ENCODE measurements at regions not wholly inside any gene's neighbourhood (a gene's known extent, or its start where the extent isn't known, plus 50 kb on each side); places are given as distances from the start of the nearest gene placed in this dataset.

DNA sequence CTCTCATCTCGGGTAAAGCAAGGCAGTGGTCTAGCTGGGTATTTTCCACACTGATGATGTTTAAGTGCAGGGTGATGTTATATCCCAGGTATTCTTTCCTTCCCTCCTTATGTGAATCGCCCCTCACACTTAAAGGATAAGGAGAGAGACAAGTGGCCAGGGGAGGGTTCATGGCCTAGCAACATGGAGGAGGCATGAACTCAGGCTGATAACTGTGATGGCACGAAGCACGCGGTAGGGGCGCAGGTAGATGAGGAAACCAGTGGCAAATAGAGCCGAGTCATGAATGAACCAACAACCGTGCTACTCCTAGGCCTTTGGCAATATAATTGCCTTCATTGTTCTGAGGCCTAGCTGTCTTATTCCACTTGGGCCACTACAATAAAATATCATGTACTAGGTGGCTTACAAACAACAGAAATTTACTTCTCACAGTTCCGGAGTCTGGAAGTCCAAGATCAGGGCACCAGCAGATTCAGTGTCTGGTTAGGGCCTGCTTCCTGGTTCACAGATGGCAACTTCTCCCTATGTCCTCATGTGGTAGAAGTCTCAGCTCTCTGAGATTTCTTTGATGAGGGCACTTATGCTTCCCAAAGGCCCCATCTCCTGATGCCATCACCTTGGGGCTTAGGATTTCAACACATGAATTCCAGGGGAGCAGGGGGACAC lies 56.0 kb upstream of the PIK3CG start:
- DNase-seq (ENCODE audit: low spot score): no peak

DNA sequence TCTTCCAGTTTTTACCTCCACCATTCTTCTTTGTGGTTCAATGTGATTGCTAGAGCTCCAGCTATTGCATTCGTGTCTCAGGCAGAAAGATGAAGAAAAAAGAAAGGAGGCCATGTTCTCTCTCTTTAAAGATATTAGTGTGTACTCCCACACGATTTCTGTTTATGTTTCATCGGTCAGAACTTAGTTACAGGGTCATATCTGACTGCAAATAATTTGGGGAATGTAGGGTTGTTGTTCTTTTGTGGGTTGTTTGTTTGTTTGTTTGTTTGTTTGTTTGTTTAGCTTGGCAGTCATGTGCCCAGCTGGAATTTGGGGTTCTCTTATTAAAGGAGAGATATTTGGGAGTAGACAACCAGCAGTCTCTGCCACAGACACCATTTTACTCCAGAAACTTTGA lies 53.6 kb upstream of the PIK3CG start:
- DNase-seq (ENCODE audit: low spot score): no peak

DNA sequence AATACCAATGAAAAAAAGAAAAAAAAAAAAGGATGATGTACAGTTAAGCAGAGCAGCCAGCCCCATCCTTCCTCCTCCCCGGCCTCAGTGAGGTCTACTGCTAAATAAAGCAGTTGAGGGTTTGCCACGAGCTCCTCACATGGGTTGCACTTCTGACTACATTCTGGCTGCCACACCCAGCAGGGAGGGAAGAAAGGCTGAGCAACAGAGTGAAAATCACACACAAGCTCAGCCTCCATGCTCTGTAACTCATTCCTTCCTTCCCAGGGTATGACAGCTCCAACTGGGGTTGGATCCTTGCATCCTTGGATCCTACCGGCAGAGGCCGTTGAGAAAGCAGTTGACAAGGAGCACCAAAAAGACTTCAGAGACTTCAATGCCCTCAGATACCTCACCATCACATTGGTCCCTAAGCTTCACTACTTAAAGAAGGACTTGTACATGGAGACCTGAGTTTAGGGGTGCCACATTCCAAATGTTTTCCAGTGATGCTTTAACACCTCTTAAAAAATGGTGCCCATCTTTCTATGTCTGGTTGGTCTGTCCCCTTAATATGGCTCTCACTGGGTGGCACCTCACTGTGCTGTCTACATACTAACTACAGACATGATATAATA lies 52.9 kb upstream of the PIK3CG start:
- DNase-seq (ENCODE audit: low spot score): no peak

DNA sequence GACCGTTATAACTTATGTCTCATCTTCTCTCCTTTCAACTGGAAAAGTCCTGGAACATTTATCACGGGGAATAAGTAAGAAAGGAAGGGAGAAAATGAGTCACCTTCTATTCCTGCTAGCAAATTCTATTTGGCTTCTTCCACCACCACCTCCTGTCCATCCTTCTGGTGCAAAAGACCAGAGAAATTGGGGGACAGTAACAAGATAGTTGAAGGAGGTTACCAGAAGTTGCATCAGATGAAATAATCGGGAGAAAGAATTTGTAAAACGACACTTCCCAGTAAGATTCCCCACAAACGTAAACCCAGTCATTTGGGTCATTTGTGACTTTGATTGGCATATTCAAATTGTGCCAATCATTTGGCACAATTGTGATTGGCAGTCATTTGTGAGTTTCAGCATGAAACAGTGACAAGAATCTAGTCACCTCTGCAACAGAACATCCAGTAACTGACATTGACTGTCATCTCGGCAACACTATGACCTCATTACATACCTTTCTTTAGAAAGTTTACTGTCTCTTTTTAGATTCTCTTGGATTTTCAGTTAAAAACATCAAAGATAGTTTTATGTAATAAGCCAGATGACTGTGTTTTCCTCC lies 51.3 kb upstream of the PIK3CG start:
- DNase-seq (ENCODE audit: low spot score): no peak

DNA sequence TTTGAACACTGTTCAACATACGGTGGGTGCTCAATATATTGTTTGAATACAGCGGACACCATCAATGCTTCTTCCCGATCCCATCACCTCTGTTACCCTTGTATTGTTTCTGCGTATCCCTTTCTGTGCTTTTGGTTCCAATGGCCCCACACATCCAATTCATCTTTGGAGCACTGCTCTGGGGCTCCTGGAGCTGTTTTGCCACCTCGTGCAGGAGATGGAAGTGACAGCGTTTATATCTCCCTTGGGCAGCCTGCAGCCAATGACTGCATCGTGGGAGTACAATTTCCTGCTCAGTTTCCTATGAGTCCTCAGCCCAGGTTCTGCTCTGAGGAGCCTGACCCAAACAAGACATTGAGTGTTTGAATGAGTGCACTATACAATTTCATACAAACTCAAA lies 50.2 kb upstream of the PIK3CG start:
- DNase-seq (ENCODE audit: low spot score): no peak
